Gastroesophageal sphincter (tissue), 4 donors: ENCODE measurements at regions not wholly inside any gene's neighbourhood (a gene's known extent, or its start where the extent isn't known, plus 50 kb on each side); places are given as distances from the start of the nearest gene placed in this dataset.

Experiments used
- ATAC-seq: fragments of 150-250 bp; one replicate; pipeline ENCODE4 v1.9.1; 2016; ENCODE audit warnings: mild to moderate bottlenecking, moderate library complexity
- H3K27ac ChIP-seq, 4 donors: fragments of 200-600 bp; sonication (generic) in 3 of 4; 1 replicate in 3 of 4; 2 replicates in 1 of 4; pipeline ENCODE4 v1.5.1; 2016 to 2019
- H3K27me3 ChIP-seq: fragments of 200-600 bp; sonication (generic); one replicate; pipeline ENCODE4 v1.5.1; 2019
- H3K36me3 ChIP-seq, 2 donors: fragments of 200-600 bp; sonication (generic); one replicate each; pipeline ENCODE4 v1.5.1; 2019; ENCODE audit warnings: control low read depth in 1 of 2
- H3K4me1 ChIP-seq, 3 donors: fragments of 200-600 bp; sonication (generic); 1 replicate in 2 of 3; 2 replicates in 1 of 3; pipeline ENCODE4 v1.5.1; 2016 to 2019; ENCODE audit warnings: control low read depth in 2 of 3
- H3K4me3 ChIP-seq, 2 donors: fragments of 200-600 bp; sonication (generic); one replicate each; pipeline ENCODE4 v1.5.1; 2019; ENCODE audit warnings: mild to moderate bottlenecking in 1 of 2, moderate library complexity in 1 of 2
- H3K9me3 ChIP-seq, 3 donors: fragments of 200-600 bp; sonication (generic); one replicate each; pipeline ENCODE4 v1.5.1; 2017 to 2019; ENCODE audit warnings: control low read depth in 2 of 3
- CTCF ChIP-seq, 4 experiments: fragments of 200-600 bp in 2 of 4; fragments of 450-650 bp in 2 of 4; sonication (generic) in 1 of 4; IDR thresholded peaks; one replicate each; pipeline ENCODE4 v1.5.1; 2017 to 2019; ENCODE audit warnings: antibody characterized with exemption in 4 of 4, mild to moderate bottlenecking in 2 of 4, moderate library complexity in 2 of 4
- EP300 ChIP-seq: sonication (generic); formaldehyde crosslinking; IDR thresholded peaks from one replicate; pipeline ENCODE4 v1.6.1; 2017; ENCODE audit warnings: antibody characterized with exemption, mild to moderate bottlenecking
- POLR2A ChIP-seq, 2 donors: fragments of 450-650 bp; IDR thresholded peaks; one replicate each; pipeline ENCODE4 v1.6.1; 2017; ENCODE audit warnings: antibody characterized with exemption in 2 of 2, mild to moderate bottlenecking in 2 of 2, moderate library complexity in 1 of 2
- POLR2AphosphoS5 ChIP-seq: sonication (generic); formaldehyde crosslinking; IDR thresholded peaks from one replicate; pipeline ENCODE4 v1.6.1; 2017; ENCODE audit warnings: antibody characterized with exemption
- WGBS, 2 donors: methylation state at CpG; one replicate each; pipeline ENCODE4 v1.1.5; 2018; ENCODE audit warnings: low coverage in 1 of 2; 5-methylcytosine and 5-hydroxymethylcytosine counted together

GRCh38 chr1:25057188-25057587 lies 127.1 kb upstream of the RUNX3 start:
- Histone ChIP-seq H3K4me3 (no peak overlapping the region), H3K27me3 (peaks cover 57% of the 10 kb centered on the region), H3K9me3 (no peaks in the 10 kb centered on the region), H3K27ac (no peak overlapping the region), H3K4me1 (no peaks in the 10 kb centered on the region), H3K36me3 (no peaks in the 10 kb centered on the region)
- TF ChIP-seq CTCF (IDR thresholded peaks at IDR 0.05): no peak
- no peak for TF ChIP-seq EP300
- no peak for TF ChIP-seq POLR2AphosphoS5
- no peak for TF ChIP-seq POLR2A (IDR thresholded peaks at IDR 0.05)
- WGBS, 2 donors: 92 to 100% methylated on average over 2 of the region's 3 CpGs
- ATAC-seq: no peak

- H3K4me1 ChIP-seq: no peaks in the 10 kb centered on the region
- 70% methylated on average over 2 of the region's 9 CpGs; no CpG with 5 or more reads in 1 of the 2 donors for WGBS, 2 donors
- no peak overlapping the region for H3K27ac ChIP-seq
- peaks cover 64% of the 10 kb centered on the region for H3K27me3 ChIP-seq
- TF ChIP-seq POLR2AphosphoS5: no peak
- TF ChIP-seq EP300: no peak
- no peak for TF ChIP-seq CTCF (IDR thresholded peaks at IDR 0.05)
- TF ChIP-seq POLR2A (IDR thresholded peaks at IDR 0.05): no peak
- H3K36me3 ChIP-seq: no peaks in the 10 kb centered on the region
- no peak for ATAC-seq
- H3K9me3 ChIP-seq: no peaks in the 10 kb centered on the region
- H3K4me3 ChIP-seq: no peak overlapping the region
These were observed 126.5 kb upstream of the RUNX3 start for GRCh38 chr1:25056536-25056935.

GRCh38 chr1:25055961-25056360 lies 125.9 kb upstream of the RUNX3 start:
- H3K9me3 ChIP-seq: no peaks in the 10 kb centered on the region
- no peaks in the 10 kb centered on the region for H3K36me3 ChIP-seq
- H3K27ac ChIP-seq: no peak overlapping the region
- H3K4me3 ChIP-seq: no peak overlapping the region
- peaks cover 65% of the 10 kb centered on the region for H3K27me3 ChIP-seq
- whole genome bisulfite sequencing, 2 donors: 76% methylated on average over 3 of the region's 5 CpGs; no CpG with 5 or more reads in 1 of the 2 donors
- H3K4me1 ChIP-seq: no peaks in the 10 kb centered on the region
- TF ChIP-seq EP300: no peak
- no peak for TF ChIP-seq CTCF (IDR thresholded peaks at IDR 0.05)
- no peak for TF ChIP-seq POLR2AphosphoS5
- no peak for TF ChIP-seq POLR2A (IDR thresholded peaks at IDR 0.05)
- no peak for ATAC-seq

- no peak for ATAC-seq
- no peak overlapping the region for H3K27ac ChIP-seq
- no peaks in the 10 kb centered on the region for H3K4me1 ChIP-seq
- 69% methylated on average over 5 of the region's 13 CpGs; no CpG with 5 or more reads in 1 of the 2 donors for WGBS, 2 donors
- no peaks in the 10 kb centered on the region for H3K9me3 ChIP-seq
- no peaks in the 10 kb centered on the region for H3K36me3 ChIP-seq
- peaks cover 65% of the 10 kb centered on the region for H3K27me3 ChIP-seq
- H3K4me3 ChIP-seq: no peak overlapping the region
- no peak for TF ChIP-seq CTCF (IDR thresholded peaks at IDR 0.05)
- TF ChIP-seq EP300: no peak
- TF ChIP-seq POLR2A (IDR thresholded peaks at IDR 0.05): no peak
- no peak for TF ChIP-seq POLR2AphosphoS5
These were observed 125.3 kb upstream of the RUNX3 start for GRCh38 chr1:25055324-25055780.

- Histone ChIP-seq H3K4me3 (no peak overlapping the region), H3K36me3 (no peaks in the 10 kb centered on the region), H3K9me3 (no peaks in the 10 kb centered on the region), H3K27me3 (peaks cover 65% of the 10 kb centered on the region), H3K27ac (no peak overlapping the region), H3K4me1 (no peaks in the 10 kb centered on the region)
- ATAC-seq: no peak
- no peak for TF ChIP-seq CTCF (IDR thresholded peaks at IDR 0.05)
- no peak for TF ChIP-seq EP300
- TF ChIP-seq POLR2A (IDR thresholded peaks at IDR 0.05): no peak
- no peak for TF ChIP-seq POLR2AphosphoS5
- 36 to 47% methylated on average over 9 to 14 of the region's 15 CpGs for WGBS, 2 donors
These were observed 124.6 kb upstream of the RUNX3 start for GRCh38 chr1:25054526-25055323.
